ENCODE measurements at regions not wholly inside any gene's neighbourhood (a gene's known extent, or its start where the extent isn't known, plus 50 kb on each side); places are given as distances from the start of the nearest gene placed in this dataset.

- Histone ChIP-seq H3K4me2 (replicated peaks; ENCODE audit: low read depth, low read length, poor library complexity, severe bottlenecking) (no peak overlapping the region), H3K36me3 (replicated peaks in 1 of 2; ENCODE audit: control extremely low read depth in 1 of 2, control insufficient read depth in 1 of 2, extremely low read depth in 1 of 2, insufficient read depth in 2 of 2, low read length in 1 of 2) (no peaks in the 10 kb centered on the region), H2AFZ (ENCODE audit: insufficient read depth, low read depth, low read length, poor library complexity, severe bottlenecking) (no peak overlapping the region), H3K27ac (ENCODE audit: low read length in 2 of 2) (no peak overlapping the region), H3K4me1 (ENCODE audit: control insufficient read depth in 2 of 2, insufficient read depth in 2 of 2, low read length in 2 of 2) (no peaks in the 10 kb centered on the region), H3K27me3 (replicated peaks in 1 of 4; ENCODE audit: control extremely low read depth in 1 of 4, control insufficient read depth in 3 of 4, insufficient read depth in 4 of 4, low read length in 3 of 4) (no peaks in the 10 kb centered on the region), H3K9ac (ENCODE audit: low read length) (no peak overlapping the region), H4K20me1 (ENCODE audit: control insufficient read depth, insufficient read depth, low read length, poor library complexity, severe bottlenecking) (no peaks in the 10 kb centered on the region), H3K9me3 (ENCODE audit: control extremely low read depth in 1 of 3, control insufficient read depth in 2 of 3, insufficient read depth in 1 of 3, low read length in 2 of 3) (no peaks in the 10 kb centered on the region), H3K4me3 (ENCODE audit: control extremely low read depth in 1 of 5, extremely low read depth in 1 of 5, insufficient read depth in 1 of 5, low read depth in 2 of 5, low read length in 4 of 5) (no peak overlapping the region), H3K79me2 (ENCODE audit: control insufficient read depth, insufficient read depth, low read length) (no peaks in the 10 kb centered on the region)
- no peak for DNase-seq
- Mint-ChIP-seq H3K4me3 (no peak overlapping the region), H3K27ac (no peak overlapping the region), H3K27me3 (peaks cover 21% of the 10 kb centered on the region), H3K4me1 (no peaks in the 10 kb centered on the region), H3K9me3 (ENCODE audit: insufficient read depth) (no peaks in the 10 kb centered on the region)
- TF ChIP-seq CTCF (IDR thresholded peaks at IDR 0.05): no peak
- intact Hi-C loops (cut with micrococcal nuclease): no loop called here
- CTCF ChIA-PET: no interaction called here
- ATAC-seq (ENCODE audit: low read depth): no peak
- WGBS (ENCODE audit: insufficient coverage): no CpG with 5 or more reads among the region's 1 CpG
- POLR2A ChIA-PET: no interaction called here
These were observed 99.8 kb upstream of the PRMT6 start for GRCh38 chr1:106956721-106957120.

- intact Hi-C loops (cut with micrococcal nuclease): no loop called here
- Histone ChIP-seq H3K9ac (ENCODE audit: low read length) (no peak overlapping the region), H3K27me3 (replicated peaks in 1 of 4; ENCODE audit: control extremely low read depth in 1 of 4, control insufficient read depth in 3 of 4, insufficient read depth in 4 of 4, low read length in 3 of 4) (no peaks in the 10 kb centered on the region), H3K36me3 (replicated peaks in 1 of 2; ENCODE audit: control extremely low read depth in 1 of 2, control insufficient read depth in 1 of 2, extremely low read depth in 1 of 2, insufficient read depth in 2 of 2, low read length in 1 of 2) (no peaks in the 10 kb centered on the region), H3K4me2 (replicated peaks; ENCODE audit: low read depth, low read length, poor library complexity, severe bottlenecking) (no peak overlapping the region), H3K79me2 (ENCODE audit: control insufficient read depth, insufficient read depth, low read length) (no peaks in the 10 kb centered on the region), H3K4me1 (ENCODE audit: control insufficient read depth in 2 of 2, insufficient read depth in 2 of 2, low read length in 2 of 2) (no peaks in the 10 kb centered on the region), H3K27ac (ENCODE audit: low read length in 2 of 2) (no peak overlapping the region), H4K20me1 (ENCODE audit: control insufficient read depth, insufficient read depth, low read length, poor library complexity, severe bottlenecking) (no peaks in the 10 kb centered on the region), H3K9me3 (ENCODE audit: control extremely low read depth in 1 of 3, control insufficient read depth in 2 of 3, insufficient read depth in 1 of 3, low read length in 2 of 3) (no peaks in the 10 kb centered on the region), H3K4me3 (ENCODE audit: control extremely low read depth in 1 of 5, extremely low read depth in 1 of 5, insufficient read depth in 1 of 5, low read depth in 2 of 5, low read length in 4 of 5) (no peak overlapping the region), H2AFZ (ENCODE audit: insufficient read depth, low read depth, low read length, poor library complexity, severe bottlenecking) (no peak overlapping the region)
- ChIA-PET POLR2A (no interaction called here), CTCF (interaction anchor here (1.6 kb wide), 1 partner anchor 8 kb away, joined by 5 read pairs; no protein-coding TSS in a partner anchor)
- ATAC-seq (ENCODE audit: low read depth): no peak
- H3K4me3 Mint-ChIP-seq: no peak overlapping the region
- H3K4me1 Mint-ChIP-seq: no peaks in the 10 kb centered on the region
- H3K9me3 Mint-ChIP-seq (ENCODE audit: insufficient read depth): no peaks in the 10 kb centered on the region
- H3K27me3 Mint-ChIP-seq: peaks cover 21% of the 10 kb centered on the region
- no peak overlapping the region for H3K27ac Mint-ChIP-seq
- TF ChIP-seq CTCF (IDR thresholded peaks at IDR 0.05): no peak
- no peak for TF ChIP-seq EZH2 (IDR thresholded peaks at IDR 0.05; ENCODE audit: borderline replicate concordance, insufficient read depth, low read depth, low read length, poor library complexity, severe bottlenecking)
- WGBS (ENCODE audit: insufficient coverage): no CpG with 5 or more reads among the region's 3 CpGs
- no peak for DNase-seq
These were observed 98.7 kb upstream of the PRMT6 start for GRCh38 chr1:106957795-106958194.
